HEK293 (cell line): ENCODE measurements at regions not wholly inside any gene's neighbourhood (a gene's known extent, or its start where the extent isn't known, plus 50 kb on each side); places are given as distances from the start of the nearest gene placed in this dataset.

Source experiments
- GLIS2 ChIP-seq: fragments of 450-650 bp; formaldehyde crosslinking; IDR thresholded peaks from 2 replicates; pipeline ENCODE4 v1.5.1; 2016; ENCODE audit warnings: missing biosample characterization, missing genetic modification characterization
- PRDM1 ChIP-seq: fragments of 450-650 bp; formaldehyde crosslinking; IDR thresholded peaks from 2 replicates; pipeline ENCODE4; 2016; ENCODE audit warnings: missing biosample characterization, missing genetic modification characterization
- SP7 ChIP-seq: fragments of 450-650 bp; formaldehyde crosslinking; IDR thresholded peaks from 2 replicates; pipeline ENCODE4 v1.5.1; 2016; ENCODE audit warnings: missing biosample characterization, missing genetic modification characterization
- ZBTB8A ChIP-seq: fragments of 450-650 bp; formaldehyde crosslinking; IDR thresholded peaks from 2 replicates; pipeline ENCODE4 v1.5.1; 2016; ENCODE audit warnings: missing biosample characterization, missing genetic modification characterization
- ZNF521 ChIP-seq: fragments of 450-650 bp; formaldehyde crosslinking; IDR thresholded peaks from 2 replicates; pipeline ENCODE4 v1.5.1; 2017; ENCODE audit warnings: missing biosample characterization, mild to moderate bottlenecking, missing genetic modification characterization
- ZNF548 ChIP-seq: fragments of 450-650 bp; formaldehyde crosslinking; IDR thresholded peaks from 2 replicates; pipeline ENCODE4 v1.5.1; 2016; ENCODE audit warnings: missing biosample characterization, missing genetic modification characterization
- ZNF600 ChIP-seq: fragments of 450-650 bp; formaldehyde crosslinking; IDR thresholded peaks from 2 replicates; pipeline ENCODE4 v1.5.1; 2016; ENCODE audit warnings: missing biosample characterization, missing genetic modification characterization
- ZNF629 ChIP-seq: fragments of 450-650 bp; formaldehyde crosslinking; IDR thresholded peaks from 2 replicates; pipeline ENCODE4 v1.5.1; 2017; ENCODE audit warnings: missing biosample characterization, missing genetic modification characterization
- TF ChIP-seq, protein P1 (sequence below): fragments of 450-650 bp; formaldehyde crosslinking; IDR thresholded peaks from 2 replicates; pipeline ENCODE4 v1.5.1; 2016; ENCODE audit warnings: missing biosample characterization, missing genetic modification characterization
- TF ChIP-seq, protein P2 (sequence below): fragments of 450-650 bp; formaldehyde crosslinking; conservative IDR thresholded peaks from 2 replicates; pipeline ENCODE4 v1.5.1; 2016; ENCODE audit warnings: low read depth, missing biosample characterization, missing genetic modification characterization
- TF ChIP-seq, protein P3 (sequence below): fragments of 450-650 bp; formaldehyde crosslinking; IDR thresholded peaks from 2 replicates; pipeline ENCODE4 v1.5.1; 2016; ENCODE audit warnings: missing biosample characterization, missing genetic modification characterization
- TF ChIP-seq, protein P4 (sequence below): fragments of 450-650 bp; formaldehyde crosslinking; IDR thresholded peaks from 2 replicates; pipeline ENCODE4 v1.5.1; 2017; ENCODE audit warnings: missing biosample characterization, missing genetic modification characterization
- TF ChIP-seq, protein P5 (sequence below): fragments of 450-650 bp; formaldehyde crosslinking; IDR thresholded peaks from 2 replicates; pipeline ENCODE4 v1.5.0; 2017; ENCODE audit warnings: missing biosample characterization, missing genetic modification characterization, borderline replicate concordance

DNA sequence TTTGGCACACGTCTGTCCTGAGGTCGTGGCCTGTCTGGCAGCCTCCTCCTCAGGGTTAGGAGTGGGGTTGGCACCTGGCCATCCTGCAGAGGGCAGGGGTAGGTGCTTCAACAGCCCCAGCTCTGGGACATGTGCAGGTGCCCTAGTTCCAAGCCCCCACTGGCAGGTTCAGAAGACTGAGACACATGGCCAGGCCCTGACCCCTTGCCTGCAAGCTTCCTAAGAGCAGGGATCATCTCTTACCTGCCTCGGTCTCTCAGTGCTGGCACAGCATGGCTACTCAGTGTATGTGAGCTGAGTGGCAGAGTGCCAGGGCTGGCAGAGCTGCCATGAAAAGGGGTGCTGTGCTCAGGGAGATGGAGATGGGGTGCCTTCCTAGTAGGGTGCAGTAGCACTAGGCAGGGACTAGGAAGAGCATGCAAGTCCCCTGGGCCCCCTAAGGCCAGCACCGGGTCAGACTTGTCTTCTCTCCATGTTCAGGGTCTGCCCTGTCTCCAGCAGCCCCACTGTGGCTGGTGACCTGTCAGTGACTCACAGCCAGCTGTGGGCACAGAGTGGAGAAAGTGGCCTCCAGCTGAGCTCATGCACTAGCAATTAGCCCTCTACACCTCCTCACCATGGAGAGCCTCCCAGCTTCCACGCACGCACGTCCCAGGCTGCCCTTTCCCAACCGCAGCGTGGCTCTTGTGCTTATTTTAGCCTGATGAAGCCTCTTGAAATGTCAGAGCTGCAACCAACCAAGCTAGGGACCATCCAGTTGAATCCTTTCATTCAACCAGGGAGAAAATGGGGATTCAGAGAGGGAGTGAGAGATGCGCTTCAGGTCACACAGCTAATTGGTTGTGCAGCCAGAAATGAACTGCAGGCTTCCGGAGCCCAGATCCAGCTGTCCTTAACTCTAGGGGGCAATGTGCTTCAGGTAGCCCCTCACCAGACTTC lies 116.6 kb downstream of the MRPL14 start (continued):
- TF ChIP-seq PRDM1 (tag by site-specific recombination), result peak; percentile 86
- TF ChIP-seq SP7, result peak; percentile 93
- TF ChIP-seq ZNF600, result peak; percentile 28; the same call in 1 of the 2 replicates
- TF ChIP-seq ZNF521, result no peak
- peak; percentile 52; the same call in 1 of the 2 replicates for TF ChIP-seq ZNF629
- TF ChIP-seq ZNF548 (tag by site-specific recombination), result no peak
- peak; percentile 32; the same call in 1 of the 2 replicates for TF ChIP-seq ZBTB8A (tag by site-specific recombination)
- TF ChIP-seq, protein P1, sequence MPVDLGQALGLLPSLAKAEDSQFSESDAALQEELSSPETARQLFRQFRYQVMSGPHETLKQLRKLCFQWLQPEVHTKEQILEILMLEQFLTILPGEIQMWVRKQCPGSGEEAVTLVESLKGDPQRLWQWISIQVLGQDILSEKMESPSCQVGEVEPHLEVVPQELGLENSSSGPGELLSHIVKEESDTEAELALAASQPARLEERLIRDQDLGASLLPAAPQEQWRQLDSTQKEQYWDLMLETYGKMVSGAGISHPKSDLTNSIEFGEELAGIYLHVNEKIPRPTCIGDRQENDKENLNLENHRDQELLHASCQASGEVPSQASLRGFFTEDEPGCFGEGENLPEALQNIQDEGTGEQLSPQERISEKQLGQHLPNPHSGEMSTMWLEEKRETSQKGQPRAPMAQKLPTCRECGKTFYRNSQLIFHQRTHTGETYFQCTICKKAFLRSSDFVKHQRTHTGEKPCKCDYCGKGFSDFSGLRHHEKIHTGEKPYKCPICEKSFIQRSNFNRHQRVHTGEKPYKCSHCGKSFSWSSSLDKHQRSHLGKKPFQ (tag by site-specific recombination), result no peak
- TF ChIP-seq, protein P2, sequence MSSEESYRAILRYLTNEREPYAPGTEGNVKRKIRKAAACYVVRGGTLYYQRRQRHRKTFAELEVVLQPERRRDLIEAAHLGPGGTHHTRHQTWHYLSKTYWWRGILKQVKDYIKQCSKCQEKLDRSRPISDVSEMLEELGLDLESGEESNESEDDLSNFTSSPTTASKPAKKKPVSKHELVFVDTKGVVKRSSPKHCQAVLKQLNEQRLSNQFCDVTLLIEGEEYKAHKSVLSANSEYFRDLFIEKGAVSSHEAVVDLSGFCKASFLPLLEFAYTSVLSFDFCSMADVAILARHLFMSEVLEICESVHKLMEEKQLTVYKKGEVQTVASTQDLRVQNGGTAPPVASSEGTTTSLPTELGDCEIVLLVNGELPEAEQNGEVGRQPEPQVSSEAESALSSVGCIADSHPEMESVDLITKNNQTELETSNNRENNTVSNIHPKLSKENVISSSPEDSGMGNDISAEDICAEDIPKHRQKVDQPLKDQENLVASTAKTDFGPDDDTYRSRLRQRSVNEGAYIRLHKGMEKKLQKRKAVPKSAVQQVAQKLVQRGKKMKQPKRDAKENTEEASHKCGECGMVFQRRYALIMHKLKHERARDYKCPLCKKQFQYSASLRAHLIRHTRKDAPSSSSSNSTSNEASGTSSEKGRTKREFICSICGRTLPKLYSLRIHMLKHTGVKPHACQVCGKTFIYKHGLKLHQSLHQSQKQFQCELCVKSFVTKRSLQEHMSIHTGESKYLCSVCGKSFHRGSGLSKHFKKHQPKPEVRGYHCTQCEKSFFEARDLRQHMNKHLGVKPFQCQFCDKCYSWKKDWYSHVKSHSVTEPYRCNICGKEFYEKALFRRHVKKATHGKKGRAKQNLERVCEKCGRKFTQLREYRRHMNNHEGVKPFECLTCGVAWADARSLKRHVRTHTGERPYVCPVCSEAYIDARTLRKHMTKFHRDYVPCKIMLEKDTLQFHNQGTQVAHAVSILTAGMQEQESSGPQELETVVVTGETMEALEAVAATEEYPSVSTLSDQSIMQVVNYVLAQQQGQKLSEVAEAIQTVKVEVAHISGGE (tag by site-specific recombination), result no peak
- TF ChIP-seq, protein P3, sequence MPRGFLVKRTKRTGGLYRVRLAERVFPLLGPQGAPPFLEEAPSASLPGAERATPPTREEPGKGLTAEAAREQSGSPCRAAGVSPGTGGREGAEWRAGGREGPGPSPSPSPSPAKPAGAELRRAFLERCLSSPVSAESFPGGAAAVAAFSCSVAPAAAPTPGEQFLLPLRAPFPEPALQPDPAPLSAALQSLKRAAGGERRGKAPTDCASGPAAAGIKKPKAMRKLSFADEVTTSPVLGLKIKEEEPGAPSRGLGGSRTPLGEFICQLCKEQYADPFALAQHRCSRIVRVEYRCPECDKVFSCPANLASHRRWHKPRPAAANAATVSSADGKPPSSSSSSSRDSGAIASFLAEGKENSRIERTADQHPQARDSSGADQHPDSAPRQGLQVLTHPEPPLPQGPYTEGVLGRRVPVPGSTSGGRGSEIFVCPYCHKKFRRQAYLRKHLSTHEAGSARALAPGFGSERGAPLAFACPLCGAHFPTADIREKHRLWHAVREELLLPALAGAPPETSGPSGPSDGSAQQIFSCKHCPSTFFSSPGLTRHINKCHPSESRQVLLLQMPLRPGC, result no peak
- TF ChIP-seq, protein P4, sequence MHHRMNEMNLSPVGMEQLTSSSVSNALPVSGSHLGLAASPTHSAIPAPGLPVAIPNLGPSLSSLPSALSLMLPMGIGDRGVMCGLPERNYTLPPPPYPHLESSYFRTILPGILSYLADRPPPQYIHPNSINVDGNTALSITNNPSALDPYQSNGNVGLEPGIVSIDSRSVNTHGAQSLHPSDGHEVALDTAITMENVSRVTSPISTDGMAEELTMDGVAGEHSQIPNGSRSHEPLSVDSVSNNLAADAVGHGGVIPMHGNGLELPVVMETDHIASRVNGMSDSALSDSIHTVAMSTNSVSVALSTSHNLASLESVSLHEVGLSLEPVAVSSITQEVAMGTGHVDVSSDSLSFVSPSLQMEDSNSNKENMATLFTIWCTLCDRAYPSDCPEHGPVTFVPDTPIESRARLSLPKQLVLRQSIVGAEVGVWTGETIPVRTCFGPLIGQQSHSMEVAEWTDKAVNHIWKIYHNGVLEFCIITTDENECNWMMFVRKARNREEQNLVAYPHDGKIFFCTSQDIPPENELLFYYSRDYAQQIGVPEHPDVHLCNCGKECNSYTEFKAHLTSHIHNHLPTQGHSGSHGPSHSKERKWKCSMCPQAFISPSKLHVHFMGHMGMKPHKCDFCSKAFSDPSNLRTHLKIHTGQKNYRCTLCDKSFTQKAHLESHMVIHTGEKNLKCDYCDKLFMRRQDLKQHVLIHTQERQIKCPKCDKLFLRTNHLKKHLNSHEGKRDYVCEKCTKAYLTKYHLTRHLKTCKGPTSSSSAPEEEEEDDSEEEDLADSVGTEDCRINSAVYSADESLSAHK, result no peak
- TF ChIP-seq GLIS2, result peak; percentile 52; the same call in 1 of the 2 replicates
- TF ChIP-seq, protein P5, sequence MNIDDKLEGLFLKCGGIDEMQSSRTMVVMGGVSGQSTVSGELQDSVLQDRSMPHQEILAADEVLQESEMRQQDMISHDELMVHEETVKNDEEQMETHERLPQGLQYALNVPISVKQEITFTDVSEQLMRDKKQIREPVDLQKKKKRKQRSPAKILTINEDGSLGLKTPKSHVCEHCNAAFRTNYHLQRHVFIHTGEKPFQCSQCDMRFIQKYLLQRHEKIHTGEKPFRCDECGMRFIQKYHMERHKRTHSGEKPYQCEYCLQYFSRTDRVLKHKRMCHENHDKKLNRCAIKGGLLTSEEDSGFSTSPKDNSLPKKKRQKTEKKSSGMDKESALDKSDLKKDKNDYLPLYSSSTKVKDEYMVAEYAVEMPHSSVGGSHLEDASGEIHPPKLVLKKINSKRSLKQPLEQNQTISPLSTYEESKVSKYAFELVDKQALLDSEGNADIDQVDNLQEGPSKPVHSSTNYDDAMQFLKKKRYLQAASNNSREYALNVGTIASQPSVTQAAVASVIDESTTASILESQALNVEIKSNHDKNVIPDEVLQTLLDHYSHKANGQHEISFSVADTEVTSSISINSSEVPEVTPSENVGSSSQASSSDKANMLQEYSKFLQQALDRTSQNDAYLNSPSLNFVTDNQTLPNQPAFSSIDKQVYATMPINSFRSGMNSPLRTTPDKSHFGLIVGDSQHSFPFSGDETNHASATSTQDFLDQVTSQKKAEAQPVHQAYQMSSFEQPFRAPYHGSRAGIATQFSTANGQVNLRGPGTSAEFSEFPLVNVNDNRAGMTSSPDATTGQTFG (tag by site-specific recombination), result no peak
